ENCODE measurements at regions not wholly inside any gene's neighbourhood (a gene's known extent, or its start where the extent isn't known, plus 50 kb on each side); places are given as distances from the start of the nearest gene placed in this dataset.

DNA sequence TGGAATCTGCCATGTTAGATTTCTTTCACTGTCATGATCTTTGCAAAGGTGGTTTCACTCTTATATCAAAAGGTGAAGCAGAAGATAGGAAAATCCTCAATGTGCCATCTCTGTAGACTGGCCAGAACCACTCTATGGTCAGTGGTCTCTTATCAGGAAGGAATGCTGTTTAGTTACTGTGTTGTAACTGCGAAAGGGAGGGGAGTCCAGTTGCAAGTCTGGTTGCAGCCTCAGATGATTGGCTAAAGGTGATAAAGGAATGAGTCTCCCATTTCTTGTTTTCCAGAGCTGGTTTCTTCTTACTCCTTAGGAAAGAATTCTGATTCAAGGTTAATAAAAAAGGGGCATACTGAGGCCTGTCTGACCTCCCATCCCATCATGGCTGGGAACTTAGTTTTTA lies 58.2 kb upstream of the ICA1 start:
- TF ChIP-seq TEAD4 (CRISPR knock-in tag; IDR thresholded peaks at IDR 0.05) (no peak), ZNF317 (CRISPR knock-in tag; IDR thresholded peaks at IDR 0.05; ENCODE audit: borderline replicate concordance, low read depth) (no peak), SMAD4 (CRISPR knock-in tag; IDR thresholded peaks at IDR 0.05) (no peak), GABPB1 (CRISPR knock-in tag; IDR thresholded peaks at IDR 0.05) (no peak), CREB1 (CRISPR knock-in tag; IDR thresholded peaks at IDR 0.05) (no peak), IRF2 (CRISPR knock-in tag; IDR thresholded peaks at IDR 0.05; ENCODE audit: borderline replicate concordance, low read depth) (no peak)
- TF ChIP-seq, protein P1, sequence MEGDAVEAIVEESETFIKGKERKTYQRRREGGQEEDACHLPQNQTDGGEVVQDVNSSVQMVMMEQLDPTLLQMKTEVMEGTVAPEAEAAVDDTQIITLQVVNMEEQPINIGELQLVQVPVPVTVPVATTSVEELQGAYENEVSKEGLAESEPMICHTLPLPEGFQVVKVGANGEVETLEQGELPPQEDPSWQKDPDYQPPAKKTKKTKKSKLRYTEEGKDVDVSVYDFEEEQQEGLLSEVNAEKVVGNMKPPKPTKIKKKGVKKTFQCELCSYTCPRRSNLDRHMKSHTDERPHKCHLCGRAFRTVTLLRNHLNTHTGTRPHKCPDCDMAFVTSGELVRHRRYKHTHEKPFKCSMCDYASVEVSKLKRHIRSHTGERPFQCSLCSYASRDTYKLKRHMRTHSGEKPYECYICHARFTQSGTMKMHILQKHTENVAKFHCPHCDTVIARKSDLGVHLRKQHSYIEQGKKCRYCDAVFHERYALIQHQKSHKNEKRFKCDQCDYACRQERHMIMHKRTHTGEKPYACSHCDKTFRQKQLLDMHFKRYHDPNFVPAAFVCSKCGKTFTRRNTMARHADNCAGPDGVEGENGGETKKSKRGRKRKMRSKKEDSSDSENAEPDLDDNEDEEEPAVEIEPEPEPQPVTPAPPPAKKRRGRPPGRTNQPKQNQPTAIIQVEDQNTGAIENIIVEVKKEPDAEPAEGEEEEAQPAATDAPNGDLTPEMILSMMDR (IDR thresholded peaks at IDR 0.05), result no peak
- TF ChIP-seq, protein P2, sequence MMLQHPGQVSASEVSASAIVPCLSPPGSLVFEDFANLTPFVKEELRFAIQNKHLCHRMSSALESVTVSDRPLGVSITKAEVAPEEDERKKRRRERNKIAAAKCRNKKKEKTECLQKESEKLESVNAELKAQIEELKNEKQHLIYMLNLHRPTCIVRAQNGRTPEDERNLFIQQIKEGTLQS (CRISPR knock-in tag; conservative IDR thresholded peaks at IDR 0.05), result no peak
- TF ChIP-seq, protein P3, sequence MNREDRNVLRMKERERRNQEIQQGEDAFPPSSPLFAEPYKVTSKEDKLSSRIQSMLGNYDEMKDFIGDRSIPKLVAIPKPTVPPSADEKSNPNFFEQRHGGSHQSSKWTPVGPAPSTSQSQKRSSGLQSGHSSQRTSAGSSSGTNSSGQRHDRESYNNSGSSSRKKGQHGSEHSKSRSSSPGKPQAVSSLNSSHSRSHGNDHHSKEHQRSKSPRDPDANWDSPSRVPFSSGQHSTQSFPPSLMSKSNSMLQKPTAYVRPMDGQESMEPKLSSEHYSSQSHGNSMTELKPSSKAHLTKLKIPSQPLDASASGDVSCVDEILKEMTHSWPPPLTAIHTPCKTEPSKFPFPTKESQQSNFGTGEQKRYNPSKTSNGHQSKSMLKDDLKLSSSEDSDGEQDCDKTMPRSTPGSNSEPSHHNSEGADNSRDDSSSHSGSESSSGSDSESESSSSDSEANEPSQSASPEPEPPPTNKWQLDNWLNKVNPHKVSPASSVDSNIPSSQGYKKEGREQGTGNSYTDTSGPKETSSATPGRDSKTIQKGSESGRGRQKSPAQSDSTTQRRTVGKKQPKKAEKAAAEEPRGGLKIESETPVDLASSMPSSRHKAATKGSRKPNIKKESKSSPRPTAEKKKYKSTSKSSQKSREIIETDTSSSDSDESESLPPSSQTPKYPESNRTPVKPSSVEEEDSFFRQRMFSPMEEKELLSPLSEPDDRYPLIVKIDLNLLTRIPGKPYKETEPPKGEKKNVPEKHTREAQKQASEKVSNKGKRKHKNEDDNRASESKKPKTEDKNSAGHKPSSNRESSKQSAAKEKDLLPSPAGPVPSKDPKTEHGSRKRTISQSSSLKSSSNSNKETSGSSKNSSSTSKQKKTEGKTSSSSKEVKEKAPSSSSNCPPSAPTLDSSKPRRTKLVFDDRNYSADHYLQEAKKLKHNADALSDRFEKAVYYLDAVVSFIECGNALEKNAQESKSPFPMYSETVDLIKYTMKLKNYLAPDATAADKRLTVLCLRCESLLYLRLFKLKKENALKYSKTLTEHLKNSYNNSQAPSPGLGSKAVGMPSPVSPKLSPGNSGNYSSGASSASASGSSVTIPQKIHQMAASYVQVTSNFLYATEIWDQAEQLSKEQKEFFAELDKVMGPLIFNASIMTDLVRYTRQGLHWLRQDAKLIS (CRISPR knock-in tag; IDR thresholded peaks at IDR 0.05; ENCODE audit: borderline replicate concordance), result no peak
- TF ChIP-seq, protein P4, sequence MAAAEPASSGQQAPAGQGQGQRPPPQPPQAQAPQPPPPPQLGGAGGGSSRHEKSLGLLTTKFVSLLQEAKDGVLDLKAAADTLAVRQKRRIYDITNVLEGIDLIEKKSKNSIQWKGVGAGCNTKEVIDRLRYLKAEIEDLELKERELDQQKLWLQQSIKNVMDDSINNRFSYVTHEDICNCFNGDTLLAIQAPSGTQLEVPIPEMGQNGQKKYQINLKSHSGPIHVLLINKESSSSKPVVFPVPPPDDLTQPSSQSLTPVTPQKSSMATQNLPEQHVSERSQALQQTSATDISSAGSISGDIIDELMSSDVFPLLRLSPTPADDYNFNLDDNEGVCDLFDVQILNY (CRISPR knock-in tag; IDR thresholded peaks at IDR 0.05), result no peak
- TF ChIP-seq, protein P5, sequence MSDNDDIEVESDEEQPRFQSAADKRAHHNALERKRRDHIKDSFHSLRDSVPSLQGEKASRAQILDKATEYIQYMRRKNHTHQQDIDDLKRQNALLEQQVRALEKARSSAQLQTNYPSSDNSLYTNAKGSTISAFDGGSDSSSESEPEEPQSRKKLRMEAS (CRISPR knock-in tag; IDR thresholded peaks at IDR 0.05), result no peak
- TF ChIP-seq, protein P6, sequence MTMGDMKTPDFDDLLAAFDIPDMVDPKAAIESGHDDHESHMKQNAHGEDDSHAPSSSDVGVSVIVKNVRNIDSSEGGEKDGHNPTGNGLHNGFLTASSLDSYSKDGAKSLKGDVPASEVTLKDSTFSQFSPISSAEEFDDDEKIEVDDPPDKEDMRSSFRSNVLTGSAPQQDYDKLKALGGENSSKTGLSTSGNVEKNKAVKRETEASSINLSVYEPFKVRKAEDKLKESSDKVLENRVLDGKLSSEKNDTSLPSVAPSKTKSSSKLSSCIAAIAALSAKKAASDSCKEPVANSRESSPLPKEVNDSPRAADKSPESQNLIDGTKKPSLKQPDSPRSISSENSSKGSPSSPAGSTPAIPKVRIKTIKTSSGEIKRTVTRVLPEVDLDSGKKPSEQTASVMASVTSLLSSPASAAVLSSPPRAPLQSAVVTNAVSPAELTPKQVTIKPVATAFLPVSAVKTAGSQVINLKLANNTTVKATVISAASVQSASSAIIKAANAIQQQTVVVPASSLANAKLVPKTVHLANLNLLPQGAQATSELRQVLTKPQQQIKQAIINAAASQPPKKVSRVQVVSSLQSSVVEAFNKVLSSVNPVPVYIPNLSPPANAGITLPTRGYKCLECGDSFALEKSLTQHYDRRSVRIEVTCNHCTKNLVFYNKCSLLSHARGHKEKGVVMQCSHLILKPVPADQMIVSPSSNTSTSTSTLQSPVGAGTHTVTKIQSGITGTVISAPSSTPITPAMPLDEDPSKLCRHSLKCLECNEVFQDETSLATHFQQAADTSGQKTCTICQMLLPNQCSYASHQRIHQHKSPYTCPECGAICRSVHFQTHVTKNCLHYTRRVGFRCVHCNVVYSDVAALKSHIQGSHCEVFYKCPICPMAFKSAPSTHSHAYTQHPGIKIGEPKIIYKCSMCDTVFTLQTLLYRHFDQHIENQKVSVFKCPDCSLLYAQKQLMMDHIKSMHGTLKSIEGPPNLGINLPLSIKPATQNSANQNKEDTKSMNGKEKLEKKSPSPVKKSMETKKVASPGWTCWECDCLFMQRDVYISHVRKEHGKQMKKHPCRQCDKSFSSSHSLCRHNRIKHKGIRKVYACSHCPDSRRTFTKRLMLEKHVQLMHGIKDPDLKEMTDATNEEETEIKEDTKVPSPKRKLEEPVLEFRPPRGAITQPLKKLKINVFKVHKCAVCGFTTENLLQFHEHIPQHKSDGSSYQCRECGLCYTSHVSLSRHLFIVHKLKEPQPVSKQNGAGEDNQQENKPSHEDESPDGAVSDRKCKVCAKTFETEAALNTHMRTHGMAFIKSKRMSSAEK (CRISPR knock-in tag; IDR thresholded peaks at IDR 0.05; ENCODE audit: borderline replicate concordance), result no peak
- TF ChIP-seq, protein P7, sequence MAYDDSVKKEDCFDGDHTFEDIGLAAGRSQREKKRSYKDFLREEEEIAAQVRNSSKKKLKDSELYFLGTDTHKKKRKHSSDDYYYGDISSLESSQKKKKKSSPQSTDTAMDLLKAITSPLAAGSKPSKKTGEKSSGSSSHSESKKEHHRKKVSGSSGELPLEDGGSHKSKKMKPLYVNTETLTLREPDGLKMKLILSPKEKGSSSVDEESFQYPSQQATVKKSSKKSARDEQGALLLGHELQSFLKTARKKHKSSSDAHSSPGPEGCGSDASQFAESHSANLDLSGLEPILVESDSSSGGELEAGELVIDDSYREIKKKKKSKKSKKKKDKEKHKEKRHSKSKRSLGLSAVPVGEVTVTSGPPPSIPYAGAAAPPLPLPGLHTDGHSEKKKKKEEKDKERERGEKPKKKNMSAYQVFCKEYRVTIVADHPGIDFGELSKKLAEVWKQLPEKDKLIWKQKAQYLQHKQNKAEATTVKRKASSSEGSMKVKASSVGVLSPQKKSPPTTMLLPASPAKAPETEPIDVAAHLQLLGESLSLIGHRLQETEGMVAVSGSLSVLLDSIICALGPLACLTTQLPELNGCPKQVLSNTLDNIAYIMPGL (CRISPR knock-in tag; IDR thresholded peaks at IDR 0.05), result no peak
- TF ChIP-seq, protein P8, sequence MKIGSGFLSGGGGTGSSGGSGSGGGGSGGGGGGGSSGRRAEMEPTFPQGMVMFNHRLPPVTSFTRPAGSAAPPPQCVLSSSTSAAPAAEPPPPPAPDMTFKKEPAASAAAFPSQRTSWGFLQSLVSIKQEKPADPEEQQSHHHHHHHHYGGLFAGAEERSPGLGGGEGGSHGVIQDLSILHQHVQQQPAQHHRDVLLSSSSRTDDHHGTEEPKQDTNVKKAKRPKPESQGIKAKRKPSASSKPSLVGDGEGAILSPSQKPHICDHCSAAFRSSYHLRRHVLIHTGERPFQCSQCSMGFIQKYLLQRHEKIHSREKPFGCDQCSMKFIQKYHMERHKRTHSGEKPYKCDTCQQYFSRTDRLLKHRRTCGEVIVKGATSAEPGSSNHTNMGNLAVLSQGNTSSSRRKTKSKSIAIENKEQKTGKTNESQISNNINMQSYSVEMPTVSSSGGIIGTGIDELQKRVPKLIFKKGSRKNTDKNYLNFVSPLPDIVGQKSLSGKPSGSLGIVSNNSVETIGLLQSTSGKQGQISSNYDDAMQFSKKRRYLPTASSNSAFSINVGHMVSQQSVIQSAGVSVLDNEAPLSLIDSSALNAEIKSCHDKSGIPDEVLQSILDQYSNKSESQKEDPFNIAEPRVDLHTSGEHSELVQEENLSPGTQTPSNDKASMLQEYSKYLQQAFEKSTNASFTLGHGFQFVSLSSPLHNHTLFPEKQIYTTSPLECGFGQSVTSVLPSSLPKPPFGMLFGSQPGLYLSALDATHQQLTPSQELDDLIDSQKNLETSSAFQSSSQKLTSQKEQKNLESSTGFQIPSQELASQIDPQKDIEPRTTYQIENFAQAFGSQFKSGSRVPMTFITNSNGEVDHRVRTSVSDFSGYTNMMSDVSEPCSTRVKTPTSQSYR (CRISPR knock-in tag; IDR thresholded peaks at IDR 0.05), result no peak

All from WTC11 (cell line).